OCI-LY1 (cell line): ENCODE measurements at regions not wholly inside any gene's neighbourhood (a gene's known extent, or its start where the extent isn't known, plus 50 kb on each side); places are given as distances from the start of the nearest gene placed in this dataset.

ENCODE experiments used
- H2AFZ ChIP-seq: fragments of 200-600 bp; sonication (generic), shearing (Covaris generic); 2 replicates; pipeline ENCODE4 v1.6.0; 2014; ENCODE audit warnings: antibody characterized with exemption, mild to moderate bottlenecking, low read length
- H3F3A ChIP-seq: fragments of 200-600 bp; sonication (generic), shearing (Covaris generic); 2 replicates; pipeline ENCODE4 v1.6.0; 2014; ENCODE audit warnings: mild to moderate bottlenecking, antibody characterized with exemption, low read length, moderate library complexity; ENCODE audit not compliant: insufficient read depth
- H3K27ac ChIP-seq: fragments of 200-600 bp; sonication (generic); 2 replicates; pipeline ENCODE4 v1.5.1; 2014; ENCODE audit warnings: low read length, mixed run types, mild to moderate bottlenecking, low read depth; ENCODE audit not compliant: poor library complexity, severe bottlenecking
- H3K27me3 ChIP-seq: fragments of 200-600 bp; sonication (generic); 2 replicates; pipeline ENCODE4 v1.6.0; 2014; ENCODE audit warnings: antibody characterized with exemption, mild to moderate bottlenecking, low read length, moderate library complexity; ENCODE audit not compliant: insufficient read depth
- H3K36me3 ChIP-seq: fragments of 200-600 bp; sonication (generic); 2 replicates; pipeline ENCODE4 v1.6.1; 2014; ENCODE audit warnings: mild to moderate bottlenecking, antibody characterized with exemption, low read length, moderate library complexity, mixed read lengths; ENCODE audit not compliant: insufficient read depth
- H3K4me1 ChIP-seq: fragments of 200-600 bp; sonication (generic); 2 replicates; pipeline ENCODE4 v1.5.1; 2014; ENCODE audit warnings: mild to moderate bottlenecking, low read length, moderate library complexity; ENCODE audit not compliant: insufficient read depth, severe bottlenecking
- H3K4me2 ChIP-seq: fragments of 200-600 bp; sonication (generic), shearing (Covaris generic); 2 replicates; pipeline ENCODE4 v1.6.1; 2014; ENCODE audit warnings: low read length
- H3K4me3 ChIP-seq: fragments of 200-600 bp; sonication (generic); 2 replicates; pipeline ENCODE4 v1.5.1; 2014; ENCODE audit warnings: low read length, low read depth, mild to moderate bottlenecking, mixed read lengths; ENCODE audit not compliant: poor library complexity, severe bottlenecking
- H3K79me2 ChIP-seq: fragments of 200-600 bp; shearing (Covaris generic); 2 replicates; pipeline ENCODE4 v1.6.1; 2016; ENCODE audit warnings: mixed run types, low read length, mixed read lengths; ENCODE audit not compliant: insufficient read depth
- H3K9ac ChIP-seq: fragments of 200-600 bp; sonication (generic), shearing (Covaris generic); 2 replicates; pipeline ENCODE4 v1.6.1; 2014; ENCODE audit warnings: mild to moderate bottlenecking, low read length, mixed read lengths
- H3K9me2 ChIP-seq: fragments of 200-600 bp; sonication (generic), shearing (Covaris generic); 2 replicates; pipeline ENCODE4 v1.6.1; 2014; ENCODE audit warnings: low read depth, mild to moderate bottlenecking, low read length, mixed read lengths
- H3K9me3 ChIP-seq: fragments of 200-600 bp; shearing (Covaris generic); 2 replicates; pipeline ENCODE4 v1.6.1; 2014; ENCODE audit warnings: low read length, mixed read lengths
- H4K20me1 ChIP-seq: fragments of 200-600 bp; sonication (generic), shearing (Covaris generic); 2 replicates; pipeline ENCODE4 v1.6.0; 2016; ENCODE audit warnings: mild to moderate bottlenecking, low read length; ENCODE audit not compliant: insufficient read depth
- CTCF ChIP-seq: fragments of 200-600 bp; sonication (generic), shearing (Covaris generic); IDR thresholded peaks from 2 replicates; pipeline ENCODE4 v1.5.1; 2017; ENCODE audit warnings: mild to moderate bottlenecking, antibody characterized with exemption, low read length, moderate library complexity, mixed read lengths
- EZH2 ChIP-seq: fragments of 200-600 bp; sonication (generic), shearing (Covaris generic); IDR thresholded peaks from 2 replicates; pipeline ENCODE4 v1.8.0; 2017; ENCODE audit warnings: borderline replicate concordance, mixed run types, mild to moderate bottlenecking, antibody characterized with exemption, low read length, moderate library complexity, mixed read lengths

DNA sequence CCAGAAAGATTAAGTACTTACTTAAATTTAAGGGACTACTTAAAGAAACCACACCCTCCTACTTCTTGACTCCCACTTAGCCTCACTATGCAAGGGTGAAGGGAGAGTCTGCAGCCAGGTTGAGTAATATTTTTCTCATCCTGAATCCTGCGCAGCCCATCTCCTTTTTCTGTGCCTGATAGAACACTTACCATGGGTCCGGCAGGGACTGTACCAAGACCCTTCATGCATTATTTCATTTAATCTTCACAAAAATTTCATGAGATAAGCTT lies 562.6 kb upstream of the CFAP20DC start:
- Histone ChIP-seq H3K27me3 (no peaks in the 10 kb centered on the region), H3F3A (no peaks in the 10 kb centered on the region), H3K36me3 (no peaks in the 10 kb centered on the region), H3K4me3 (no peak overlapping the region), H2AFZ (no peak overlapping the region), H3K9me3 (no peaks in the 10 kb centered on the region), H4K20me1 (no peaks in the 10 kb centered on the region), H3K9ac (no peak overlapping the region), H3K4me2 (no peak overlapping the region), H3K4me1 (no peaks in the 10 kb centered on the region), H3K79me2 (no peaks in the 10 kb centered on the region), H3K9me2 (no peaks in the 10 kb centered on the region), H3K27ac (no peak overlapping the region)
- no peak for TF ChIP-seq EZH2
- no peak for TF ChIP-seq CTCF

DNA sequence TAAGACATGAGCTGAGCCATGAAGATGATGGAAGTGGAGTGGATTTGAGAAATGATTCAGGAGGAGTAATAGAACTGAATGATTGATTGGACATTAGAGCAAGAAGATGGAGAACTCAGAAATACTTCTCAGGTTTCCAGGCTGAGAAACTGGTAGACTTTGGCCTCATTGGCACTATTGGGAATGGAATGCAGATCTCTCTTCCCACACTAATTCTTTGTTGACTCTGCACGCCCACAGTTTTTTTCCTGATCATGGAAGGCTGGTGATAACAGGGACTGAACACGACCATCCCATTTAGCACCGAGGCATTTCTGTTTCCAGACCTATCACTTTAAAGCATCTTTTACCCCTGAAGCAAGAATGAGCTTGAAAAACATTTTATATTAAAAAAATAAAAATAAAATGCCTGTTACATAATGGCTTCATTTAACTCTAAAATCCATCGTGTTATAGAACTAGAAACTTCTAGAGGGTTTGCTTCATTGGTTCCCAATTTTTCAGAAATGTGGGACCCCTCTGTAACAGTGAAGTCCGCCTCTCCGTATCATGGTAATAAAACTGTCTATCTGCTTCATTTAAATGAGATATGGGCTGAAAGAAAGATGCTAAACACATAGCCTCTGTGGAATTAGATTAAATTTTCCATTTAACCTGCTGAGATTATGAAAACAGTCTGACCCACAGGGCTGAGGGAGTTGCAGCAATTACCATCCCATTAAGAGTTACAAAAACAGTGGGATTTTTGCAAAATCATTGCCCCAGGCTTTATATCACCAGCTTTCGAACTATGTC lies 562.0 kb upstream of the CFAP20DC start:
- Histone ChIP-seq H2AFZ (no peak overlapping the region), H3K27ac (no peak overlapping the region), H3K4me1 (no peaks in the 10 kb centered on the region), H3K36me3 (no peaks in the 10 kb centered on the region), H4K20me1 (no peaks in the 10 kb centered on the region), H3K9ac (no peak overlapping the region), H3K79me2 (no peaks in the 10 kb centered on the region), H3K27me3 (no peaks in the 10 kb centered on the region), H3K4me3 (no peak overlapping the region), H3K9me2 (no peaks in the 10 kb centered on the region), H3F3A (no peaks in the 10 kb centered on the region), H3K9me3 (no peaks in the 10 kb centered on the region), H3K4me2 (no peak overlapping the region)
- no peak for TF ChIP-seq EZH2
- no peak for TF ChIP-seq CTCF

DNA sequence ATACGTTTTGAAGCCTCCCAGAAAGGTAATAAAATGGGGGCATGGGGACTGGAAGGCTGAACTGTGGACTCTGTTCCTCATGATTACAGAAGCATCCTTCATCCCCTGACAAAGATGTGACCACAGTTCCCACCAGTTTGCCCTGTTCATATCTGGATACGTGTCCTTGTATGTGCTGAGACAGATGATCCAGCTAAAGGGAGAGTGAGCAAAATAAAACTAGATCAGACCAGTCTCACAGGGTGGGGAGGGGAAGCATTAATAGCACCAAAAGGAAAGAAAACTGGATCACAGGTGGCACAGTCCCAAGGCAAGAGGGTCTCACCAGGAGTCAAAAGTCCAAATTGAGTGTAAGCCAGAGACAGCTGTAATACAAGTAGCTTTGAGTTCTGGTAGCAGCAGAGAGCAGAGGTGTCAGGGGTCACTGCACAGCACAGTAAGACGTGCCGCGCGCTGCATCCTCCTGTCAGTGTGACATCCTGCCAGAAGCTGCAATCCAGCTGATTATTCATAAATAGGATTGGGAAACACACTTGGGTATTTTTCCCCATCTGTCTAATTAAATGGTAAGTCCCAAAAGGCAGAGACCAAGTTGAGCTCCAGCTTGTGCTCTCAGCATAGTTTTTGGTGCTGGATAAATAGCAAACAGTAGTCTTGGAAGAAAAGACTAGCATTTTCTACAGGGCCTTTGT lies 560.0 kb upstream of the CFAP20DC start:
- Histone ChIP-seq H3K4me2 (no peak overlapping the region), H3K9me3 (no peaks in the 10 kb centered on the region), H3K4me3 (no peak overlapping the region), H3F3A (no peaks in the 10 kb centered on the region), H3K27me3 (no peaks in the 10 kb centered on the region), H3K4me1 (no peaks in the 10 kb centered on the region), H4K20me1 (no peaks in the 10 kb centered on the region), H3K27ac (no peak overlapping the region), H3K9ac (no peak overlapping the region), H3K9me2 (no peaks in the 10 kb centered on the region), H2AFZ (no peak overlapping the region), H3K79me2 (no peaks in the 10 kb centered on the region), H3K36me3 (no peaks in the 10 kb centered on the region)
- TF ChIP-seq CTCF (no peak), EZH2 (no peak)
